GM21367 (cell line): ENCODE measurements at regions not wholly inside any gene's neighbourhood (a gene's known extent, or its start where the extent isn't known, plus 50 kb on each side); places are given as distances from the start of the nearest gene placed in this dataset.

Experiments
- ATAC-seq: cut with Tn5 transposase; IDR thresholded peaks from one replicate; pipeline ENCODE4 v1.9.1; 2021; ENCODE audit not compliant: unreplicated experiment

- no peak for ATAC-seq
Observed at GRCh38 chr6:105851606-105852005, 234.5 kb upstream of the PRDM1 start.

- ATAC-seq = no peak
Observed at GRCh38 chr6:105851113-105851580, 235.0 kb upstream of the PRDM1 start.

GRCh38 chr6:105850261-105851112, 235.6 kb upstream of the PRDM1 start:
- ATAC-seq = no peak

GRCh38 chr6:105849746-105850145, 236.4 kb upstream of the PRDM1 start:
- no peak for ATAC-seq

GRCh38 chr6:105847433-105847832, 238.7 kb upstream of the PRDM1 start:
- no peak for ATAC-seq

- no peak for ATAC-seq
Observed at GRCh38 chr6:105844275-105844883, 241.8 kb upstream of the PRDM1 start.

- no peak for ATAC-seq
Observed at GRCh38 chr6:105839266-105839665, 246.9 kb upstream of the PRDM1 start.

GRCh38 chr6:105838171-105838570, 248.0 kb upstream of the PRDM1 start:
- ATAC-seq = no peak

GRCh38 chr6:105836889-105837288, 249.2 kb upstream of the PRDM1 start:
- no peak for ATAC-seq

GRCh38 chr6:105836379-105836778, 249.8 kb upstream of the PRDM1 start:
- ATAC-seq = no peak

GRCh38 chr6:105835373-105835772, 250.8 kb upstream of the PRDM1 start:
- ATAC-seq = no peak

- no peak for ATAC-seq
Observed at GRCh38 chr6:105833959-105834947, 251.9 kb upstream of the PRDM1 start.

- ATAC-seq = no peak
Observed at GRCh38 chr6:105832313-105832761, 253.8 kb upstream of the PRDM1 start.

- ATAC-seq = no peak
Observed at GRCh38 chr6:105831311-105832097, 254.6 kb upstream of the PRDM1 start.

- no peak for ATAC-seq
Observed at GRCh38 chr6:105825210-105825609, 260.9 kb upstream of the PRDM1 start.

GRCh38 chr6:105824732-105825131, 261.4 kb upstream of the PRDM1 start:
- ATAC-seq = no peak

- no peak for ATAC-seq
Observed at GRCh38 chr6:105821777-105822176, 264.4 kb upstream of the PRDM1 start.

GRCh38 chr6:105821027-105821426, 265.1 kb upstream of the PRDM1 start:
- ATAC-seq = no peak

- no peak for ATAC-seq
Observed at GRCh38 chr6:105819745-105820144, 266.4 kb upstream of the PRDM1 start.

GRCh38 chr6:105818505-105818904, 267.6 kb upstream of the PRDM1 start:
- no peak for ATAC-seq
